Gastroesophageal sphincter (tissue), 3 donors: ENCODE measurements at regions not wholly inside any gene's neighbourhood (a gene's known extent, or its start where the extent isn't known, plus 50 kb on each side); places are given as distances from the start of the nearest gene placed in this dataset.

Source experiments
- CTCF ChIP-seq, 4 experiments: fragments of 200-600 bp in 2 of 4; fragments of 450-650 bp in 2 of 4; sonication (generic) in 1 of 4; IDR thresholded peaks; one replicate each; pipeline ENCODE4 v1.5.1; 2017 to 2019; ENCODE audit warnings: antibody characterized with exemption in 4 of 4, mild to moderate bottlenecking in 2 of 4, moderate library complexity in 2 of 4
- POLR2A ChIP-seq, 2 donors: fragments of 450-650 bp; IDR thresholded peaks; one replicate each; pipeline ENCODE4 v1.6.1; 2017; ENCODE audit warnings: antibody characterized with exemption in 2 of 2, mild to moderate bottlenecking in 2 of 2, moderate library complexity in 1 of 2

DNA sequence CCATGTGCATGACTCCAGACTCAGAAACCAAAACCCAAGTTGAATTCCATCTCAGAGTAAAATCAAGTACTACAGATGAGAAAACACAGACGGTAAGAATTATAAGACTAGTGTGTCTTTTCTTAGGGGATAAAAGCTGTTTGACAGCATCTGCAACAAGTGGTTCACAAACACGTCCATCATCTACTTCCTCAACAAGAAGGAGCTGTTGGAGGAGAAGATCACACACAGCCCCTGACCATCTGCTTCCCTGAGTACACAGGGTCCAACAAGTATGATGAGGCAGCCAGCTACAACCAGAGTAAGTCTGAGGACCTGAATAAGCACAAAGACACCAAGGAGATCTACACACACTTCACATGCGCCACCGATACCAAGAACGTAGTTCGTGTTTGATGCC lies 110.7 kb upstream of the ATF7IP start:
- TF ChIP-seq POLR2A (IDR thresholded peaks at IDR 0.05): no peak
- no peak for TF ChIP-seq CTCF (IDR thresholded peaks at IDR 0.05)
